Effector CD4-positive, alpha-beta T cell (primary cell): ENCODE measurements at regions not wholly inside any gene's neighbourhood (a gene's known extent, or its start where the extent isn't known, plus 50 kb on each side); places are given as distances from the start of the nearest gene placed in this dataset.

Experiments
- DNase-seq: peaks from one replicate; pipeline ENCODE4 v3.0.0-alpha.2; 2020

GRCh38 chr13:30026909-30027308 lies 176.5 kb upstream of the UBL3 start:
- no peak for DNase-seq

- DNase-seq: no peak
These were observed 175.7 kb upstream of the UBL3 start for GRCh38 chr13:30026093-30026492.

- no peak for DNase-seq
These were observed 174.9 kb upstream of the UBL3 start for GRCh38 chr13:30025351-30025750.

- DNase-seq: no peak
These were observed 173.9 kb upstream of the UBL3 start for GRCh38 chr13:30024125-30024865.

- no peak for DNase-seq
These were observed 172.9 kb upstream of the UBL3 start for GRCh38 chr13:30023196-30023895.

GRCh38 chr13:30022796-30023195 lies 172.4 kb upstream of the UBL3 start:
- DNase-seq: no peak

GRCh38 chr13:30022256-30022655 lies 171.8 kb upstream of the UBL3 start:
- no peak for DNase-seq

GRCh38 chr13:30021611-30022010 lies 171.2 kb upstream of the UBL3 start:
- DNase-seq: no peak

- DNase-seq: no peak
These were observed 170.4 kb upstream of the UBL3 start for GRCh38 chr13:30020726-30021312.

GRCh38 chr13:30019648-30020626 lies 169.5 kb upstream of the UBL3 start:
- no peak for DNase-seq

- DNase-seq: no peak
These were observed 167.5 kb upstream of the UBL3 start for GRCh38 chr13:30017880-30018279.

GRCh38 chr13:30016398-30016797 lies 166.0 kb upstream of the UBL3 start:
- DNase-seq: no peak

GRCh38 chr13:30009411-30009810 lies 159.0 kb upstream of the UBL3 start:
- DNase-seq: no peak

- no peak for DNase-seq
These were observed 155.8 kb upstream of the UBL3 start for GRCh38 chr13:30006246-30006645.

- no peak for DNase-seq
These were observed 153.8 kb upstream of the UBL3 start for GRCh38 chr13:30004204-30004603.

- no peak for DNase-seq
These were observed 152.2 kb upstream of the UBL3 start for GRCh38 chr13:30002577-30002976.

- DNase-seq: no peak
These were observed 150.0 kb upstream of the UBL3 start for GRCh38 chr13:30000370-30000765.

GRCh38 chr13:29999492-30000369 lies 149.3 kb upstream of the UBL3 start:
- no peak for DNase-seq

- no peak for DNase-seq
These were observed 145.9 kb upstream of the UBL3 start for GRCh38 chr13:29996316-29996715.

GRCh38 chr13:29994911-29995595 lies 144.6 kb upstream of the UBL3 start:
- no peak for DNase-seq
